Esophagus squamous epithelium (tissue), 5 donors: ENCODE measurements at regions not wholly inside any gene's neighbourhood (a gene's known extent, or its start where the extent isn't known, plus 50 kb on each side); places are given as distances from the start of the nearest gene placed in this dataset.

Experiments
- DNase-seq: peaks from one replicate; lab custom pipeline; 2025; lab: John Stamatoyannopoulos, UW
- H3K27ac ChIP-seq, 4 donors: fragments of 200-600 bp; sonication (generic); one replicate each; pipeline ENCODE4 v1.5.1; 2016 to 2019; ENCODE audit warnings: mild to moderate bottlenecking in 1 of 4
- H3K27me3 ChIP-seq, 4 donors: fragments of 200-600 bp; sonication (generic); 1 replicate in 3 of 4; 2 replicates in 1 of 4; pipeline versions ENCODE4 v1.5.1 to v1.6.0; 2017 to 2021; ENCODE audit warnings: antibody characterized with exemption in 1 of 4
- H3K36me3 ChIP-seq, 3 donors: fragments of 200-600 bp; sonication (generic); one replicate each; pipeline ENCODE4 v1.5.1; 2016 to 2019
- H3K4me1 ChIP-seq, 3 donors: fragments of 200-600 bp; sonication (generic); one replicate each; pipeline ENCODE4 v1.5.1; 2017 to 2019
- H3K4me3 ChIP-seq, 4 donors: fragments of 200-600 bp; sonication (generic); 1 replicate in 3 of 4; 2 replicates in 1 of 4; pipeline ENCODE4 v1.5.1; 2016 to 2019; ENCODE audit warnings: mild to moderate bottlenecking in 2 of 4, moderate library complexity in 1 of 4
- H3K9me3 ChIP-seq, 3 donors: fragments of 200-600 bp; sonication (generic); one replicate each; pipeline ENCODE4 v1.5.1; 2016 to 2019
- CTCF ChIP-seq, 6 experiments: fragments of 450-650 bp in 4 of 6; fragments of 200-600 bp in 2 of 6; sonication (generic) in 2 of 6; IDR thresholded peaks; one replicate each; pipeline ENCODE4 v1.5.1; 2016 to 2019; ENCODE audit warnings: antibody characterized with exemption in 6 of 6, mild to moderate bottlenecking in 4 of 6, moderate library complexity in 4 of 6
- POLR2A ChIP-seq, 4 donors: fragments of 450-650 bp; IDR thresholded peaks; one replicate each; pipeline ENCODE4 v1.6.1; 2017; ENCODE audit warnings: antibody characterized with exemption in 4 of 4, mild to moderate bottlenecking in 4 of 4, moderate library complexity in 3 of 4
- WGBS, 2 donors: methylation state at CpG; one replicate each; pipeline ENCODE4 v1.1.5; 2018; 5-methylcytosine and 5-hydroxymethylcytosine counted together
- intact Hi-C: fragments of 100-400 bp; cut with DNase I; formaldehyde crosslinking; loops from one replicate; pipeline ENCODE4 v1.15.0; 2022
- donor health status: DM: yes; HTN: yes; CAD: no.

- TF ChIP-seq CTCF (IDR thresholded peaks at IDR 0.05) (no peak), POLR2A (IDR thresholded peaks at IDR 0.05) (no peak)
- H3K9me3 ChIP-seq, result no peaks in the 10 kb centered on the region
- no peaks in the 10 kb centered on the region for H3K27me3 ChIP-seq
- H3K36me3 ChIP-seq, result no peaks in the 10 kb centered on the region
- 68 to 72% methylated on average over 3 of the region's 3 CpGs for WGBS, 2 donors
- H3K4me3 ChIP-seq, result no peak overlapping the region
- no peaks in the 10 kb centered on the region for H3K4me1 ChIP-seq
- intact Hi-C loops, result no loop called here
- H3K27ac ChIP-seq, result no peak overlapping the region
- DNase-seq, result no peak
Observed at GRCh38 chr6:84441456-84441855, 214.0 kb upstream of the CEP162 start.

GRCh38 chr6:84434550-84434949, 207.1 kb upstream of the CEP162 start:
- H3K4me1 ChIP-seq, result no peaks in the 10 kb centered on the region
- intact Hi-C loops, result no loop called here
- no peak overlapping the region for H3K4me3 ChIP-seq
- H3K27ac ChIP-seq, result no peak overlapping the region
- DNase-seq, result no peak
- 67 to 69% methylated on average over 4 of the region's 4 CpGs for WGBS, 2 donors
- TF ChIP-seq POLR2A (IDR thresholded peaks at IDR 0.05), result no peak
- no peak for TF ChIP-seq CTCF (IDR thresholded peaks at IDR 0.05)
- H3K27me3 ChIP-seq, result no peaks in the 10 kb centered on the region
- no peaks in the 10 kb centered on the region for H3K36me3 ChIP-seq
- no peaks in the 10 kb centered on the region for H3K9me3 ChIP-seq

GRCh38 chr6:84432619-84433018, 205.2 kb upstream of the CEP162 start:
- intact Hi-C loops, result no loop called here
- no peak for DNase-seq
- no peaks in the 10 kb centered on the region for H3K36me3 ChIP-seq

GRCh38 chr6:84428300-84428907, 201.0 kb upstream of the CEP162 start:
- Histone ChIP-seq H3K4me3 (no peak overlapping the region), H3K27me3 (peaks cover 0 to 25% (median 0%) of the 10 kb centered on the region in 4 donors), H3K9me3 (no peaks in the 10 kb centered on the region), H3K4me1 (no peaks in the 10 kb centered on the region), H3K27ac (no peak overlapping the region), H3K36me3 (no peaks in the 10 kb centered on the region)
- WGBS, 2 donors, result 10 to 13% methylated on average over 6 of the region's 6 CpGs
- intact Hi-C loops, result loop anchor here (10.0 kb wide), 1 partner anchor 346 kb away; no protein-coding TSS in a partner anchor
- peak in 5 of 6 experiments; percentile 39 to 60 (median 52) for TF ChIP-seq CTCF (IDR thresholded peaks at IDR 0.05)
- no peak for TF ChIP-seq POLR2A (IDR thresholded peaks at IDR 0.05)
- DNase-seq, result no peak

More at GRCh38 chr6:84432619-84433018, 205.2 kb upstream of the CEP162 start:
- Histone ChIP-seq H3K4me3 (no peak overlapping the region), H3K27me3 (peaks cover 0 to under 1% (median 0%) of the 10 kb centered on the region in 4 donors), H3K27ac (no peak overlapping the region), H3K4me1 (no peaks in the 10 kb centered on the region), H3K9me3 (no peaks in the 10 kb centered on the region)
- TF ChIP-seq CTCF (IDR thresholded peaks at IDR 0.05), result no peak
- no peak for TF ChIP-seq POLR2A (IDR thresholded peaks at IDR 0.05)

- 53 to 58% methylated on average over 5 of the region's 5 CpGs for WGBS, 2 donors
- no peaks in the 10 kb centered on the region for H3K4me1 ChIP-seq
- no peaks in the 10 kb centered on the region for H3K9me3 ChIP-seq
- H3K36me3 ChIP-seq, result no peaks in the 10 kb centered on the region
- H3K27ac ChIP-seq, result no peak overlapping the region
- H3K27me3 ChIP-seq, result peaks cover 0 to 40% (median 0%) of the 10 kb centered on the region in 4 donors
- H3K4me3 ChIP-seq, result no peak overlapping the region
- intact Hi-C loops, result loop anchor here (10.0 kb wide), 1 partner anchor 349 kb away; no protein-coding TSS in a partner anchor
- no peak for DNase-seq
- TF ChIP-seq POLR2A (IDR thresholded peaks at IDR 0.05), result no peak
- TF ChIP-seq CTCF (IDR thresholded peaks at IDR 0.05), result no peak
Observed at GRCh38 chr6:84425971-84426705, 198.7 kb upstream of the CEP162 start.
